GM21423 (cell line): ENCODE measurements at regions not wholly inside any gene's neighbourhood (a gene's known extent, or its start where the extent isn't known, plus 50 kb on each side); places are given as distances from the start of the nearest gene placed in this dataset.
"Not testable (repeated sequence)": the region's sequence is repeated elsewhere in the genome, so short reads cannot be mapped to it uniquely, and the experiment has no call there.

Experiments
- ATAC-seq: cut with Tn5 transposase; IDR thresholded peaks from one replicate; pipeline ENCODE4 v1.9.1; 2021; ENCODE audit warnings: mild to moderate bottlenecking, moderate library complexity; ENCODE audit not compliant: unreplicated experiment

- ATAC-seq, result no peak
Measured at GRCh38 chr21:27359141-27359540, 392.3 kb upstream of the ADAMTS5 start.

- no peak for ATAC-seq
Measured at GRCh38 chr21:27352885-27353284, 386.0 kb upstream of the ADAMTS5 start.

- ATAC-seq, result no peak
Measured at GRCh38 chr21:27346041-27346448, 379.2 kb upstream of the ADAMTS5 start.

- ATAC-seq, result no peak
Measured at GRCh38 chr21:27339902-27340301, 373.0 kb upstream of the ADAMTS5 start.

GRCh38 chr21:27338007-27338406 is 371.1 kb upstream of the ADAMTS5 start:
- not testable (repeated sequence) for ATAC-seq

GRCh38 chr21:27333096-27333495 is 366.2 kb upstream of the ADAMTS5 start:
- no peak for ATAC-seq

GRCh38 chr21:27329255-27329851 is 362.5 kb upstream of the ADAMTS5 start:
- no peak for ATAC-seq

- ATAC-seq, result no peak
Measured at GRCh38 chr21:27326301-27326700, 359.4 kb upstream of the ADAMTS5 start.

- ATAC-seq, result no peak
Measured at GRCh38 chr21:27323331-27323730, 356.4 kb upstream of the ADAMTS5 start.

- ATAC-seq, result no peak
Measured at GRCh38 chr21:27321791-27322190, 354.9 kb upstream of the ADAMTS5 start.

- ATAC-seq, result no peak
Measured at GRCh38 chr21:27320868-27321267, 354.0 kb upstream of the ADAMTS5 start.

GRCh38 chr21:27317601-27318000 is 350.7 kb upstream of the ADAMTS5 start:
- ATAC-seq, result not testable (repeated sequence)

- no peak for ATAC-seq
Measured at GRCh38 chr21:27315373-27315772, 348.5 kb upstream of the ADAMTS5 start.

GRCh38 chr21:27314131-27314530 is 347.2 kb upstream of the ADAMTS5 start:
- ATAC-seq, result no peak

GRCh38 chr21:27306791-27307775 is 340.2 kb upstream of the ADAMTS5 start:
- no peak for ATAC-seq

- no peak for ATAC-seq
Measured at GRCh38 chr21:27306206-27306605, 339.3 kb upstream of the ADAMTS5 start.

- ATAC-seq, result no peak
Measured at GRCh38 chr21:27301220-27301619, 334.3 kb upstream of the ADAMTS5 start.

GRCh38 chr21:27300770-27301169 is 333.9 kb upstream of the ADAMTS5 start:
- ATAC-seq, result no peak

- ATAC-seq, result no peak
Measured at GRCh38 chr21:27298465-27298864, 331.6 kb upstream of the ADAMTS5 start.

- no peak for ATAC-seq
Measured at GRCh38 chr21:27293239-27293638, 326.4 kb upstream of the ADAMTS5 start.

GRCh38 chr21:27292783-27293182 is 325.9 kb upstream of the ADAMTS5 start:
- no peak for ATAC-seq

GRCh38 chr21:27292229-27292628 is 325.3 kb upstream of the ADAMTS5 start:
- no peak for ATAC-seq
